GM13977 (cell line): ENCODE measurements at regions not wholly inside any gene's neighbourhood (a gene's known extent, or its start where the extent isn't known, plus 50 kb on each side); places are given as distances from the start of the nearest gene placed in this dataset.
A peak's percentile ranks its signal among the peaks of the same experiment; 100 is the strongest.

Experiments
- DNase-seq: peaks from one replicate; pipeline ENCODE4 v3.0.0; 2012; ENCODE audit warnings: low spot score
- in situ Hi-C: fragments of 300-500 bp; cut with MboI; formaldehyde crosslinking; loops from one replicate; pipeline ENCODE4 v1.12.0; 2022; ENCODE audit warnings: low sequenced_read_pairs, low pct_unique_long_range_greater_than_20kb, mixed read lengths, inconsistent platforms; ENCODE audit not compliant: unreplicated experiment
- TF ChIP-seq, protein P1 (sequence below): IDR thresholded peaks from 2 replicates; pipeline ENCODE4 v1.5.1; 2012; ENCODE audit warnings: mild to moderate bottlenecking, control low read depth; ENCODE audit not compliant: insufficient read depth; ENCODE audit errors: extremely low read depth, missing control alignments

DNA sequence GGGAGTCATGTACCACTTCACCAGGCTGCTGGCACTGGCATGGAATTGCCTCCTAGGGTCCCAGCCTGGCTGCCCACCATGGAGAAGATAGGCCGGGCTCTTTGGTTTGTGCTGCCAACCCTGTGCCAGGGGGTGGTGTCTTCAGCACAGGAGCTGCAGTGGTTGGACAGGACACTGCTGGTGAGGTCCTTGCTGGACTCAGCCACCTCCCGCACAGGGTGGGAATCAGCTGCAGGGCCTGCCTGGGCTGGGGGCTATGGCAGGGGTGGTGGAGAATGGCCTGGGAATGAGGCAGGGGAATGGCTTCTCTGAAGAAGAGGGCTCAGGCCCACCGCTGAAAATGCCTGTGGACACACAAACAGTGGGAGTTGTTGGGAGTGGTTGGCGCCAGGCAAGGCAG lies 70.6 kb upstream of the CAPRIN2 start:
- DNase-seq = no peak
- TF ChIP-seq, protein P1, sequence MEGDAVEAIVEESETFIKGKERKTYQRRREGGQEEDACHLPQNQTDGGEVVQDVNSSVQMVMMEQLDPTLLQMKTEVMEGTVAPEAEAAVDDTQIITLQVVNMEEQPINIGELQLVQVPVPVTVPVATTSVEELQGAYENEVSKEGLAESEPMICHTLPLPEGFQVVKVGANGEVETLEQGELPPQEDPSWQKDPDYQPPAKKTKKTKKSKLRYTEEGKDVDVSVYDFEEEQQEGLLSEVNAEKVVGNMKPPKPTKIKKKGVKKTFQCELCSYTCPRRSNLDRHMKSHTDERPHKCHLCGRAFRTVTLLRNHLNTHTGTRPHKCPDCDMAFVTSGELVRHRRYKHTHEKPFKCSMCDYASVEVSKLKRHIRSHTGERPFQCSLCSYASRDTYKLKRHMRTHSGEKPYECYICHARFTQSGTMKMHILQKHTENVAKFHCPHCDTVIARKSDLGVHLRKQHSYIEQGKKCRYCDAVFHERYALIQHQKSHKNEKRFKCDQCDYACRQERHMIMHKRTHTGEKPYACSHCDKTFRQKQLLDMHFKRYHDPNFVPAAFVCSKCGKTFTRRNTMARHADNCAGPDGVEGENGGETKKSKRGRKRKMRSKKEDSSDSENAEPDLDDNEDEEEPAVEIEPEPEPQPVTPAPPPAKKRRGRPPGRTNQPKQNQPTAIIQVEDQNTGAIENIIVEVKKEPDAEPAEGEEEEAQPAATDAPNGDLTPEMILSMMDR = no peak
- in situ Hi-C loops = loop anchor here (25.0 kb wide), 1 partner anchor 412 kb away; no protein-coding TSS in a partner anchor

DNA sequence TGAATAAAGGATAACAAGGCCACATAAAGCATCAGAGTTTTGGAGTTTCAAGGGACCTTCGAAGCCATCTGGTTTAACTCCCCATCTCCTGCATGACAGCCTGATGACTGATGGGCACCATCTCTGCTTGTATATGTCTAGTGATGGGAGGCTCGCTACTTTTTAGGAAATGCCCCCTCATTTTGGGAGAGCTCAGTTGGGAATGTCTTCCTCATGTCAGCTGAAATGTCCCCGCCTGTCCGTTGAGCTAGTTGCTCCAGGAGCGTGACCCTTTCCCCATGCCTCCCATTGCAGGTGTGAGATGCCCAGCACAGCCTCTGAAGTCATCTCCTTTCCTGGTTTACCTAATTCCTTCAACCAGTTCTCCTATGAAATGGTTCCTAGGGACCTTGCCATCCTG lies 69.6 kb upstream of the CAPRIN2 start:
- in situ Hi-C loops = loop anchor here (25.0 kb wide), 1 partner anchor 1262 kb away; no protein-coding TSS in a partner anchor
- TF ChIP-seq, protein P1 = no peak
- DNase-seq = no peak

DNA sequence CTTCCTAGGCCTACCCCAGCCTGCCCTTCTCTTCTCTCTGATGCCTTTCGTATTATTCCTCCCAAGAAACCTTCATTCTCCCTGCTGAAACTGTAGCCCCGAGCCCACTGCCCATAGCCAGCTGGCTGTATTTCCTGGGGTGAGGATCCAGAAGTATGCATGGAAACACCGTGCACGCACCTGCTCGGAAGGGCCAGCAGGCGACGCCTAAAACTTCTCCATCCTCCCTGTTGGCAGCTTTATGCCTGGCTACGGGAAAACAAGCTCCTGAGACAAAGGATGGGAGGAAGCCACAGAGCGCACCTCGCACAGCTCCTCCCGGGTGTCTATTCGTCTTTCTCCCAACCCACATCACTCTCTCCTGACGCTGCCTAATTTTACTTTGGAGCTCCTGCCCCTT lies 69.0 kb upstream of the CAPRIN2 start:
- in situ Hi-C loops = loop anchor here (25.0 kb wide), 1 partner anchor 1261 kb away; no protein-coding TSS in a partner anchor
- TF ChIP-seq, protein P1 = no peak
- no peak for DNase-seq

DNA sequence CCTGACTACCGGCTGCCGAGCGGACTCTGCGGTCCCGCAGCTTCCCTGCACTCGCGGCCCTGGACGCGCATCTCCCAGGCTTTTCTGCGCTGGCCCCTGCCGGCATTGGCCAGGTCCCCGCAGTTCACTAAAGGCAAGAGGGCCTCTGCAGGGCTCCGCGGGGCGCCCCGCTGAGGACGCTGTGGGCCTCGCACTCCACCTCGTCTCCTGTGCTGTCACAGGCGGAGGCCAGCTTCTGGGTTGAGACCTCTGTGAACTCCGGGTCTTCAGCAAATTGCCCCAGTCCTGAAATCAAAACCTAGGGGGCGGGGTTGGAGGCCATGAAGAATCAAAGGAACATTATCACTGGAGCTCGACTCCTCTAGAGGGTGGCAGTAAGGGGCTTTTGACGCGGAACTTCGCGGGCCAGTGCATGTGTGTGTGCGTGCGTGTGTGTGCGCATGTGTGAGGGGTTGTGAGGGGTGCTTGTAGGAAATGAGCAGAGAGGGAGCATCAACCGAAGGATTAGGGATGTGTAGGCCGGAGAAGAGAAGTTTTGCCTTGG lies 68.5 kb upstream of the CAPRIN2 start:
- in situ Hi-C loops = loop anchor here (25.0 kb wide), 1 partner anchor 1261 kb away; no protein-coding TSS in a partner anchor
- DNase-seq = peak; percentile 45

DNA sequence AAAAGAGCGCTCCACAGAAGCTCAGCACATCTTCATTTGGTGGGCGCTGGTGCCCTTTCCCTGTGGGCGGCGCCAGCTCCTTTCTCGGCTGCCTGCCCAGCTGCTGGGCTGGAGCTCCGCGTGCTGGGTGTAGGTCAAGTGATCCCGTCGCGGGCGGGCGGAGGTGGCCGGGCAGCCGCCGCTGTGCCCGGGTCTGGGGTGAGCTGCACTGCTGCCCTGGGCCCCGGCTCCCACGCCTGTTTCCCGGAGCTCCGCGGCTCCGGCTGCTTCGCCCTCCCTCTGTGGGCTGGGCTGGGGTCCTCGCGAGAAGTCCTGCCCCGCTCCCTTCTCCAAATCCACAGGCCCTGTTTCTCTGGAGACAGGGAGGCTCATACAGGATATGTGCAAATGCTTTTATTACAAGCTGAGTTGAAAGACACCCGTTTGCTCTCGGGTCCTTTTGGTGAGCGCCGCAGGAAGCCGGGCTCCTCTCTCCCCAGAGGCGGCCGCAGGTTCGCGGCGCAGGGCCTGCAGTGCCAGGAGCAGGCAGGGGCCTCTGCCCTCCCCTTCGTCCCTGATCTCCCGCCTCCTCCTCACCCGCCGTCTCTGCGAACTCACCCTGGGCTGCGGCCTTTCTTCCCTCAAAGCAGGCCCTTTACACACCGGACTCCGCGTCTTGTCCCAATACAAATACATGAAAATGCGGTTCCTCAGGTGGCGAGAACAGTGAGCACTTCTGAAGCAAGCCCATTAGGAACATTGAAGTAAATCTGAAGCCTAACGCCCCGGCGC lies 67.8 kb upstream of the CAPRIN2 start:
- peak; percentile 46 for DNase-seq
- TF ChIP-seq, protein P1 = no peak
- in situ Hi-C loops = loop anchor here (25.0 kb wide), 1 partner anchor 1260 kb away; no protein-coding TSS in a partner anchor

More for the DNA sequence above, 68.5 kb upstream of the CAPRIN2 start:
- TF ChIP-seq, protein P1 = peak; percentile 37

DNA sequence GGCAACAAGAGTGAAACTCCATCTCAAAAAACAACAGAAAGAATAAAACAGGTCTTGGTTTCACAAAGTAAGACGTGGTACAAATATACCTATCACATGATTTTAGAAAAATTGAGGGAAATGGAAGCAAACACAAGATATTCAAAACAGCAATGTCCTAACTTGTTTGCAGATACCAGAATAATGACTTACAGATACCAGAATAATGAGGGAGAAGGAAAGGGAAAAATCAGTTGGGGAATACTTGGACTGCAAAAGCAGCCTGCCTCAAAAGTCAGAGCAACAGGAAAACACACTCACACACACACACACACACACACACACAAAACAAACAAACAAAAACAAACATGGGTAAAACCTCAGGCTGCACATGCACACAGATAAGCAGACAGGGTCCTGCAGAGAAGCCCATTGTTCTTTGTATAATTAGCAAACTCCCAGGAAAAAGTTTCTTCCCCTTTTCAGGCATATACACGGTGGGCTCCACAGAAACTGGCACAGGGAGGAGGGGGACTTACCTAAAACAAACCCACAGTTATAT lies 65.7 kb upstream of the CAPRIN2 start:
- DNase-seq = no peak
- TF ChIP-seq, protein P1 = no peak
- in situ Hi-C loops = loop anchor here (25.0 kb wide), 1 partner anchor 1258 kb away; no protein-coding TSS in a partner anchor
